C4-2B (cell line): ENCODE measurements at regions not wholly inside any gene's neighbourhood (a gene's known extent, or its start where the extent isn't known, plus 50 kb on each side); places are given as distances from the start of the nearest gene placed in this dataset.

Experiments
- H3K27ac ChIP-seq: fragments of 450-650 bp; 2 replicates; pipeline ENCODE4 v1.5.1; 2017
- CTCF ChIP-seq: fragments of 450-650 bp; conservative IDR thresholded peaks from 2 replicates; pipeline ENCODE4 v1.5.1; 2017; ENCODE audit warnings: mild to moderate bottlenecking
- ZFX ChIP-seq: fragments of 450-650 bp; IDR thresholded peaks from 2 replicates; pipeline ENCODE4 v1.6.1; 2017

- no peak overlapping the region for H3K27ac ChIP-seq
- TF ChIP-seq ZFX (no peak), CTCF (no peak)
These were observed 147.2 kb upstream of the HNMT start for GRCh38 chr2:137817058-137817457.

- H3K27ac ChIP-seq = no peak overlapping the region
- TF ChIP-seq CTCF (no peak), ZFX (no peak)
These were observed 141.1 kb upstream of the HNMT start for GRCh38 chr2:137823196-137823595.

- no peak overlapping the region for H3K27ac ChIP-seq
- TF ChIP-seq ZFX (no peak), CTCF (no peak)
These were observed 139.8 kb upstream of the HNMT start for GRCh38 chr2:137824501-137824900.

GRCh38 chr2:137826373-137827372 is 137.6 kb upstream of the HNMT start:
- TF ChIP-seq ZFX = no peak
- TF ChIP-seq CTCF = no peak
- no peak overlapping the region for H3K27ac ChIP-seq

- TF ChIP-seq ZFX = no peak
- no peak for TF ChIP-seq CTCF
- no peak overlapping the region for H3K27ac ChIP-seq
These were observed 135.6 kb upstream of the HNMT start for GRCh38 chr2:137828624-137829023.

GRCh38 chr2:137829251-137829650 is 135.0 kb upstream of the HNMT start:
- TF ChIP-seq CTCF = no peak
- H3K27ac ChIP-seq = no peak overlapping the region

- H3K27ac ChIP-seq = no peak overlapping the region
- TF ChIP-seq ZFX = no peak
- no peak for TF ChIP-seq CTCF
These were observed 129.4 kb upstream of the HNMT start for GRCh38 chr2:137834760-137835379.
